HG02763 (cell line): ENCODE measurements at regions not wholly inside any gene's neighbourhood (a gene's known extent, or its start where the extent isn't known, plus 50 kb on each side); places are given as distances from the start of the nearest gene placed in this dataset.
"Not testable (repeated sequence)": the region's sequence is repeated elsewhere in the genome, so short reads cannot be mapped to it uniquely, and the experiment has no call there.

Experiments used
- ATAC-seq: cut with Tn5 transposase; IDR thresholded peaks from one replicate; pipeline ENCODE4 v1.9.1; 2021; ENCODE audit warnings: mild to moderate bottlenecking, moderate library complexity; ENCODE audit not compliant: unreplicated experiment

DNA sequence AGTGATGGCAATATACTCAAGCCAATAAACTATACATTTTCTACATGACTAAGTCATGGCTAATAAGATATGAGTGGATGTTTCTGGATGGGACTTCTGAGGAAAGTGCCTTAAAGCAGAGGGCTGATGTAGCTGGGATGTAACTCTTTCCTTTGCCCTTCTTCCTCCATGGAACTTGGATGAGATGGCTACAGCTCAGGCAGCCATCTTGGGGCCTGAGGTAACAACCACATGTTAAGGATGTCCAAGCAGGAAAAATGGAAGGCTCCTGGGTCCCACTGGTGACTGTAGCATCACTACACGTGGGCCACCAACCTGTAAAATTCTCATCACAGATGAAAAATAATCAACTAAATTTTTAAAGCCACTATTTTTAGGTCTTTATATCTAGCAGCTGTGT is 54.4 kb upstream of the GRIP1 start:
- no peak for ATAC-seq

DNA sequence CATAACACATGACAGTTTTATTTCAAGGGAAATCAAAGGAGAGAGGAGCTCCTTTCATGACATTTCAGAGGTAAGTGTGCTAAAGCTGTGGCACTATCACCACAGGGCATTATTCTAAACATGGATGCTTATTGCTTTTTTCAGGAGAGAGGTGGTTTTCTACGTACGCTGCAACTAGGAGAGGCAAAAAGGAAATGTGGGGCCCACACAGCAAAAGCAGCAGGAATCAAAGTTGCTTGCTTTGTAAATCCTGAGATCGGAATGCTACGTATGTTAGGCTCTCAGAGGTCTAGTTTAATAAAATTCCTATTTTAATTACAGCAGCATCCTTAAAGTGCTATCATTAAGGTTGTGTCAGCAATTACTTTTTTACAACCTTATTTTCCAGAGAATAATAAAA is 55.0 kb upstream of the GRIP1 start:
- no peak for ATAC-seq

DNA sequence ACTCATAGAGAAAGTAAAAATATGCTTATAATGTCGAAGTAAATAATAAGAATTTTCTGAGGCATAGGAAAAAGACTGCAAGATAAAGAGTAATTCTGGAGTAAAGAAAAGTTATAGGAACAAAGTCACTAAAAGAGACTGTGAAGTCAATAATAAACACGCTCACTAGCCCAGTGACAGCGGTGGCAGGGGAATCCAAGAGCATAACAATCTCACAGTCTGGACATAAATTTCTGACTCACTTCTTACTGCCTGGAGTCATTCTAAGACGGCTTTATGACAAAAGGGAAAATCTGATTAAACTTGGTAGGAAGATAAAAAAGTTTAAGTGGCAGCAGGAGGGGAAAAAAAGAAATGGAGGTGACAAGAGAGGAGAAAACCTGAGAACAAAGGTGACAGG is 56.4 kb upstream of the GRIP1 start:
- no peak for ATAC-seq

DNA sequence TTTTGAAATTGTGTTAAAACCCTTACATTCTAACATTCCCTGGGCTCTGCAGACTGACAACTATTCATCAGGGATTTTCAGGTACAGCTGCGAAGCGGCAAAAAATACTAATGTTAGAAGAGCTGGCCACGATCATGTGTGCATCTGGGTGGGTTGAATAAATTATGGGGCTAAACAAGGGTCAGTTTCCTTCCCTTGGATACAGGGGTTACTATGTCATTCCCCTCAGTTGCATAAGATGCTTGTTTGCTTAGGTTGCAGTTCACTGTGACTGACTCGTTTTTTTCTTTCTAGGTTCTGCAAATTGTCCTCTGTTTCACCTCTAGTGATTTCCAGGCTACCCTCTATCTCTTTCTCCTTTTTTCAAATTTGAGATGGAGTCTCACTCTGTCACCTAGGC is 58.1 kb upstream of the GRIP1 start:
- ATAC-seq: no peak

DNA sequence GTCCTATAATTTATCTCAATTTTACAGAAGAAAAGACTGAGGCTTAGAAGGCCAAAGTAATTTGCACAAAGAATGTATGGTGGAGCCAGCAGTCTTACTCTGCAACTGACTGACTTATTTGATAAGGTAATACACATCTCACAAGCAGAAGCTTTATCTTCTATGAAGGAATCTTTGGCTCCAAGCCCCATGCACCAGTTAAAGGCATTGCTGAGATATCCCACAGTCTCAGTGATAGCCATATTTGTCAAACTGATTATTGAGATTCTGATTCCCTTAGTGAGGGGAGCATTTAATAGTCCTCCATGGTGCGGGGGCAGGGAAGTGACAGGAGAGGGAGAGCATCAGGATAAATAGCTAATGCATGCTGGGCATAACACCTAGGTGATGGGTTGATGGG is 60.4 kb upstream of the GRIP1 start:
- no peak for ATAC-seq

DNA sequence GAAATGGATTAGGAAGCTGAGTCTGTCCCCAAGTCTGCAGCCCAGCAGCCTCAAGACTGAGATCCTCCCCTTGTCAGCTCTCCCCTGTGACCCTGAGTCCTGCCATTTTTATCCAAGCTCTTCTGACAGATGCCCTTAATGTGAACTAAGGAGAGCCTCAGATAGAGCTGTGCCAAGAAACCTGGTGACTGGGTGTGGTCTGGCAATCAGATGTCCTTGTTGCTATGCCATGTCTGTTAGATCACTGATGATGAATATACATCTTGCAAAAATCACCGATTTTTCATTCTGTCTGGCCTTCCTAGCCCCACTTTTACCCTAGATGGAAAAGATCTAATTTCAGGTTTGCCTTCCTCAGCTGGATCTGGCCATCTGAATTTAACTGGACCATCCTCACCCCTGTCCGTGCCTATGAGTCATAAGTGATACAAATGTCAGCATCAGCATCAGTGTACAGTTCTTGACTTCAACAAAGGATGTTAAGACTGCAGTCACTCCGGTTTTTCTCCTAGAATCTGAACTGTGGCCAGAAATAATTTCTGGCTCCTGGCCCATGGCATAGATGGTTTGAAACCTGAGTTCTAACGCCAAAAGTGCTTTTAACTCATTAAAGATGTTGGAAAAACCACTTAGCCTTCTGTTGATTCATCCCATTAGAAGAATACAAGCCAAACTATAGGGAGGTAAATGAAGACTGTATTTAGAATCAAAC is 61.2 kb upstream of the GRIP1 start:
- no peak for ATAC-seq

DNA sequence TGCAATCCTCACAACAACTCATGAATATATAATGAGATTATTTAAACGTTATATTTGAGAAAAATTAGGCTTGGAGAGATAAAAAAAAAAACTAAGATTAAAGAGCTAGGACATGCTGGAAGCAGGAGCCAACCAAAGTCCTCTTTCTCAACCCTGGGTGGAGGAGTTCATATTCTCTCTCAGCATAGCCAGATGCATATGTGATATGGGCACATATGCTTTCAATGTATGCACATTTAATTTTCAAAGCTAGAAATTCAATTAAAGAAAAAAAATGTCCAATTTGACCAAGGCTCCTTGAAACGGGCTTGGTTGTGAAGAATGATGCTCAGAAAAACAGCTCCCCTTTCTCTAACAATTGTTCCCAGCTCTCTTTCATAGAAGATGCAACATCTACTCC is 61.9 kb upstream of the GRIP1 start:
- ATAC-seq: no peak

DNA sequence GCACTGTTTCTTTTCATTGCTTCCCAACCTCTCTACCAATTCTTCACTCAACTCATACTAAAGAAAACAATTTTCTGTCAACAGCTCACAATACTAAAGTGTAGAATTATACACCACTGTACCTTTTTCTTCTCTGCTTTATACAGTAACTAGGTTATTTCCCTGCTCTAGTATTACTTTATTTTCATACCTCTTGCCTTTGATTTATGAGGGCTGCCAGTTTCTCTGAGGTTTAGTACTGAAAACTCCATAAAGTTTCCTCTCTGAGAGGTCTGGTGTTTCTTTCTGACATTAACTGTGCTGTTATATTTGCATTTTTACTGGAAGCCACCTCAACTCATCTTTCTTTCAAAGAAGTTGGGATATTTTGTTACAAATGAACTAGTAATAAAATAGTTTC is 63.0 kb upstream of the GRIP1 start:
- no peak for ATAC-seq

DNA sequence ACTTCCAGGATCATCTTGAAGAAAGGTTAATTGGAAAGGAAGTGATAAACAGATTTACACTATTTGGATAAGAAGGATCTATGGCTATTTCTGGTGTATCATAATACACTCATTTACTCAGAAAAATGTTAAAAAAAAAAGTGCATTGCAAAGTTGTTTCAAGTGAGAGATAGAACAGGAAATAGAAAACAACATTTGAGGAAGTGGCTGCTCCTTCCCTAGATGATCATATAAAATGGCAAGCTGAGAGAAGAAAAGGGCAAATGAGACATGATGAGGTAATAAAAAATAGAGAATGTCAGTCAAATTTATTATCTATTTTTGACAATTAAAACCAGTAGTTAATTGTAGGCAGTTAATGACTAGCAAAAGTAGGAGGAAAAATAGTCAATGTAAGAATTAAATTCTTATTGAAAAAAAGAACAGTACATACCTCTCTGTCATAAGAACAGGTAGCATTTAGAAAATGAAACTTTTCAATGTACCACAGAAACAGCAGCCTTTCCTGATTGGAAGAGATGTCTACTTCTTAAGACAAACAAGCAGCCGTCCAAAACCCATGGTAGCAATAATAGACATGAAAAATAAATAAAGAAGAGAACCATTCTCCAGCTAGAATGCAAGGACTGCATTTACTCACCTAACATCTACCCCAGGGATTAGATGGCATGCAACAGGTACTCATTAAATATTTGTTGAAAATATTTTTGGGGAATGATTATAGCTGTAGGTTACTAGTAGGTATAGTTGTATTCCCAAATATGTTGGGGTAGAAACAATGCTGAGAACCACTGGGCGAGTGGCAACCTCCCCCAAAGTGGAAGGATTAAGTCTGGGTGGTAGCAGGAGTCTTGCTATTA is 63.9 kb upstream of the GRIP1 start:
- ATAC-seq: no peak

DNA sequence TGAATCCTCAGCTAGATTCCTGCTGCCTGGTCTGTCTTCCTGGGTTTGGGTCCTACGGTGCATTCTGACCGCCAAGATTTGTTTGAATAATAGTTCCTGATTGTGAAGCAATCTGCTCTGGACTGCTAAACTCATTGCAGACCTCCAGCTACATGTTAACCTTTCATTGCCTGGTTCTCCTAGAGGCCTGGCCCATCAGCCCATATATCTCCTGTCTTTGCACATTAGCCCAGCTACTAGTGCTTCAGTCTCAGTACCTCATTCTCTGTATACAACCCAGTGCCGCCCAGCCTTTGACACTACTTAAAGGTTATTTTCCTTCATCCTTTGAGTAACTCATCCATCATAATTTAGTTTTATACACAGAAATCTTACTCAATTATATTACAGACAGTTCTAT is 65.6 kb upstream of the GRIP1 start:
- no peak for ATAC-seq

DNA sequence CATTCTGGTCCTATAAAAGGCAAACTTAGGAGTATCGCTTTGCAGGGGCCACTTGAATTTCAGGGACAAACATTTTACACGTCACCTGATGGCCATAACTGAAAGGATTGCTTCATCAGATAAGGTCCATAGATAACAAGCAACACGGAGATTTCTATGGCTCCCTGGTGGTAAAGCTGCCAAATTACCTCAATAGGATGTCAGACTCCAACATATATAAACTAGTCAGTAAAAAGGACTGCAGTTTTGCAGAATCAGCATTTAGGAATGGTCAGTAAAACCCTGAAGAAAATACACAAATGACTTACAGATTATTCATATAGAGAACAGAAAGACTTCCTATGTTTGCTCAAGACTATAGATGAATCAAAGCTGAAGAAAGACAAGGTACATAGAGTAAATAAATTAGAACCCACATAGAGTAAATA is 66.1 kb upstream of the GRIP1 start:
- ATAC-seq: no peak

DNA sequence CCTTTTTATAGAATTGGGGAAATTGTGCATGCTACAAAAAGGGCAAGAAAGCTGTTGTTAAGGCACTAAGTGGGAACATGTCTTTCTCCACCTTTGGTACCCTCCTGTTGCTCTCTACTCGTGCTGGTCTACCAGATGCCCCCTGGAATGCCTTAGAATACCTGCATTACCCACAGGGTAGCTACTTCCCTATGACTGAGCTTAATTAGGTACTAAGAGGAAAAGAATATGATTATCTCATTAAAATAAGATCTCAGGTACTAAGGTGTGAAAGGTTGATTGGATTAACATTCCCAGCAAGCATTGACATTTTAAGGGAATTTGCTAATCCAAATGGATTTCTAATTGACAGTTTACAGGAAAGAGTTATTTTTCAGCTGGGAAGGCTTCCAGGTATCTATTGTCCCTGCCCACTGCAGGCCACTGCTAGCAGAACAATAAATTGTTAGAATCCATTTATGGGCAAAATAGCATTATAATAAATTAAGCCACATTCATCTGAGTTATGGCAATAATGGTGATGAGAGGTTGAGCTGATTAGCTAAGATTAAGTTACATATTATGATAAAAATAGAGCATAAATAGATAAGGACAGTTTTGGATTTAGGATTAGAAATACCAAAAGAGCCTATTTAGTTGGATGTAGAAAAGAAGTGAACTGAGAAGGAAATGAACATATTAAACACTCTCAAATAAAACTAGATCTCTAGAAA is 67.8 kb upstream of the GRIP1 start:
- no peak for ATAC-seq

DNA sequence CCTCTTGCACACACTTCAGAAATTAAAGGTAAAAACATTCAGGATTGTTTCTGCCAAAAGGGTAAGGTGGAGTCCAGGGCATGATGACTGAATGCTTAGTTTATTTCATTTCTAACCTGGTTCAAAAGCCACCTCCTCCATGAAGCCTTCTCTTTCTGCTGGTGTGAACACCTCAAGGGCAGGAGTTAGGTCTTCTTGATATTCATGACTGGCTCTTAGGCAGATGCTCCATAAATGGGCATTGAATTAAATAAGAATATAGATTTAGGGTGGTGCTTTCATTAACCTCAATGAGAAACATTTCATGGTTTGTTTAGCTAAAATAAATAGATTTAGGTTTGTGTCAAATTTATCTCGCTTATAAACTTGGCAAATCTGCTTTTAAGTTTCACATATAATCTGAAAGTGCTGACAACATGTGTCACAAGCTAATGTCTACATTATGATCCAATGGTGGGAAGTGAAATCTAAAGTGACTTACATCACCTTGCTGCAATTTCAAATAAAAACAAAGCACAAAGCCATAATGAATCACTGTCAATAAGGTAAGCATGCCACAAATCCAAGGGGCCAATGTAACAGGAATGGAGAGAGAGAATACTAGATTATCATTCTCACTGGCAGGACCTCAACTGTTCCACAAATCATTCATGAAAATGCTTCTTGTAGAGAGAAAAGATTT is 72.7 kb upstream of the GRIP1 start:
- ATAC-seq: no peak

DNA sequence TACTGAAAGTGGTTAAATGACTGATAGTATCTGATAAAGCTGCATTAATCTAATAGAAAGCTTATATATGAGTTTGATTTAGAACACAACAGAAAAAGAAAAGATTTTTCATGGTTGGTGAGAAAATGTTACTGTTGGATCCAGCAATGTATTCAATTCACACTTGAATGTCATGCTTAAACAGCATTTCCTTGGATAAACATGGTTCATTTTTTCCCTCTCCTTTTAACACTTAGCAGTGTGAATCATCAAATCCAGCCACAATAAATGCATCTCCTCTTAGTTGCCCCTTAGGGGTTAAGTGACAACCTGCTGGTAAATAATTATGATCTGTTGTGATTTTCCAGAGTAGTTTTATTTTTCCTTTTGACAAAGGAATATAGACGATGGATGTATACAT is 74.9 kb upstream of the GRIP1 start:
- no peak for ATAC-seq

DNA sequence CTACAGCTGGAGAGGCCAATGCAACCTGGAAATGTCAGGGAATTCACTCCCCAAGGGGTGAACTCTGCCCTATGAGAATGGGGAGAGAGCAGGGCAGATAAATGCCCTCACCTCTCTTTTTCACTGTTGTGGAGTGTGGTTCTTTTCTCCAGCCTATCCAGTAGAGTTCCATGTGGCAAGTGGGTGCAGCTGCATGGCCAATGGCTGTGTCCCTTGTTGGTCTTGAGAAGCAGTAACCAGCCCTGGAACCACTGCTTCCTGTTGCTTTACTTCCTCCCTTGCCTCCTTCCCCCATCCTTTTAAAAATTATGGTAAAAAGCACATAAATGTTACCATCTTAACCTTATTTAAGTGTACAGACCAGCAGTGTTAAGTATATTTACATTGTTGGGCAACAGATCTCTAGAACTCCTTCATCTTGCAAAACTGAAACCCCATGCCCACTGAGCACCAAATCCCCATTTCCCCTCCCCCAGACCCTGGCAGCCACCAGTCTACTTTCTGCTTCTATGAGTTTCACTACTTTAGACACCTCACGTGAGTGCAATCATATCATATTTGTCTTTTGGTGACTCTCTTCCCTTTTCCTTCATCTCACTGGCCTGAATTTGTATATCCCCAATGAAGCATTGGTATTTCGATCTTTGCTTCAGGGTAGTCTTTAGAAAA is 77.0 kb upstream of the GRIP1 start:
- no peak for ATAC-seq

DNA sequence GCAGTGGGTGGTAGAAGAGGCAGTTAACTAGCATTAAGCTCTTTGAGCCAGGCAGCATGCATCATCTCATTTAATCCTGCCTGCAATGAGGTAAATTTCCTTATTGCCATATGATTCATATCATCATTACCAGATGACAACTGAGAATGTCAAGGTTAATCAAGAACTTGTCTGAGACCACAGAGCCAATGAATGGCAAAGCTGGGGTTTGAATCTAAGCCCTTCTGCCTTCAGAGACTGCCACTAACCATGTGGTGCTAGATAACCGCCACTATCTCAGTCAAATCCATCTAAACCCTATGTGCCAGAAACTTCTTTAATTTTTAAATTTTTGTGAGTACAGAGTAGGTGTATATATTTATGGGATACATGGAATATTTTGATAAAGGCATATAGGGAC is 77.8 kb upstream of the GRIP1 start:
- ATAC-seq: no peak

DNA sequence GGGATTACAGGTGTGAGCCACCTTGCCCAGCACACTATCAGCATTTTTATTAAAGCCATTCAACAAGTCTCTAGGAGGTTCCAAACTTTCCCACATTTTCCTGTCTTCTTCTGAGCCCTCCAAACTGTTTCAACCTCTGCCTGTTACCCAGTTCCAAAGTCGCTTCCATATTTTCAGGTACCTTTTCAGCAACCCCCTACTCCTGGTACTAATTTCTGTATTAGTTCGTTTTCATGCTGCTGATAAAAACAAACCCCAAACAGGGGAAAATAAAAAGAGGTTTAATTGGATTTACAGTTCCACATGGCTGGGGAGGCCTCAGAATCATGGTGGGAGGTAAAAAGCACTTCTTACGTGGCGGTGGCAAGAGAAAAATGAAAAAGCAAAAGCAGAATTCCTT is 81.2 kb upstream of the GRIP1 start:
- ATAC-seq: not testable (repeated sequence)

DNA sequence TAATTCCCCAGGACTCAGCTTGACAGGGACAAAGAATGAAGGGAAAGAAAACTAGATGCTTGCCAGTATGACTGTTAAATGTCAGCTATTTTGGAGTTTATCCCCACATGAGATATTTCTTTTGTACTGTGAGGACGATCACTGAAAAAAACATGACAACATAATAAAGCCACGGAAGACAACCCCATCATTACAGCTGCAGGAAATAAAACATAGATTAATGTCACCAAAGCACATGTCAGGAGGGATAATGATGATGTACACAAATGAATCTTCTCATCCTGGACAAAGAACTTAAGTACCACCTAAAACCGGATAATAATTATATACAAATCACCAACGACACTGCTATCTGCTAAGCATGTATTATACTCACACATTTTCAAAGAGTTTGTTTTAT is 84.6 kb upstream of the GRIP1 start:
- ATAC-seq: no peak

DNA sequence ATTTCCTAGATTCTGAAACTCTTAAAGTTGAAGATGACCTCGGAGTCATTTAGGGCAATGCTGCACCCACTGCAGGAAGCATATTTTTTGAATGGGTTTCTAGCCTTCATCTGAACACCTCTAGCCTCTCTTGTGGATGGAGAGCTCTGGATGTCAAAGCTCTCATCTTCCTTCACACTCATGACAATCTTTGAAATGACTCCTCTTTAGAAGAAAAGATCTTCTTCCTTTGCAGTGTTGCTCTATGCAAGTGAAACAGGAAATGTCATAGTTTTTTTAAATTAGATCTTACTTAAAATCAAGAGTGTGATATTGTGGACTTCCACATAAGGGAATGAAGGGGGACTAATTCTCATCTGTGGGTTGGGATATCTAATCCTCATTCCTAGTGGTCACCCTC is 86.3 kb upstream of the GRIP1 start:
- ATAC-seq: no peak

DNA sequence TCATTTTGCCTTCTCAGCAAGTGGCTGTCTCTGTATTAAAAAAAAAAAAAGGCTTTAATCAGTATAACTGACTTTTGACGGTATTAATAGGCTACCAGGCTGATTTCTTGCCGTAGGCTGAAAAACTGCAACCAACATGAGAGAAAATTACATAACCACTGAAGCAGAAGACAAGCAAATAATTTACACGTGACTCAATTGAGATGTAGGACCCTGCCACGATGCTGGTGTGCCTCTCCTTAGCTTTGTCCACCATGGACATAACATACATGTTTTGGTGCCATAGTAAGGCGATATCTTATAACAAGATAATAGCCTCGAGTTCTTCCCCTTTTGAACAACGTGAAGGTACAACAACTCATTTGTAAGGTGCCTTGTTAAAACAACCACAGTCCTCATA is 88.7 kb upstream of the GRIP1 start:
- ATAC-seq: no peak

DNA sequence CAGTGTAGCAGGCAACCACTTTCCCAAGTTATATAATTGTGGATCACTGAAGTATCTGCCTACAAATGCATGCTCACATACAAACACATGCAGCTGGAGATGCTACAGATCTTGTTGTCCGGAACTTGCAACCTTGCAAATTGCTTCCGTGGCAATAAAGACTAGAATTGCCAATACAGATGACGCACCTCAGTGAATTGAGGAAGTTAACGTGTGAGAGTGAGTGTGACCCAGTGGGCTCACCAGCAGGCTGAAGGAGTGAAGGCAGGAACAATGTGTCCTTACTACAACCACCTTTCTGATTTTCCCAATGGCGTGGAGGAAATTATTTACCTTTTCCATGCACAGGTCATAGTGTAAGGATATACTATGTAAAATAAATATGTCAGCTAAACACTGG is 89.4 kb upstream of the GRIP1 start:
- no peak for ATAC-seq
